HCT116 (cell line): ENCODE measurements at regions not wholly inside any gene's neighbourhood (a gene's known extent, or its start where the extent isn't known, plus 50 kb on each side); places are given as distances from the start of the nearest gene placed in this dataset.

Experiments
- ATAC-seq: fragments of 200-7000 bp; cut with Tn5 transposase; 2 replicates; pipeline ENCODE4 v1.9.1; 2020; ENCODE audit warnings: mild to moderate bottlenecking, moderate library complexity
- BruUV-seq: library from RNA; stranded (reverse); fragments of 400-500 nt; replicated peaks from 2 replicates; lab custom pipeline; 2021; lab: Mats Ljungman, UMichigan
- CTCF ChIA-PET: fragments of 300-600 bp; sonication (Branson Sonifier 250); formaldehyde crosslinking; loops from one replicate; lab custom pipeline; 2021; ENCODE audit warnings: antibody characterized with exemption; lab: Charles Lee
- POLR2A ChIA-PET: fragments of 300-600, 350-600 bp; sonication (Branson Sonifier 250); formaldehyde crosslinking; loops from one replicate; lab custom pipeline; 2021; ENCODE audit warnings: antibody characterized with exemption; lab: Charles Lee
- RAD21 ChIA-PET, 2 experiments: fragments of 300-600 bp; sonication (Branson Sonifier 250); formaldehyde crosslinking; loops; one replicate each; lab custom pipeline; 2023; ENCODE audit warnings: low total read pairs in 2 of 2; ENCODE audit not compliant: uncharacterized antibody in 2 of 2, unreplicated experiment in 2 of 2, low non-redundant PET in 1 of 2; lab: Charles Lee
- DNase-seq: peaks from one replicate; pipeline ENCODE4 v3.0.0-alpha.2; 2010; ENCODE audit warnings: low read depth, low spot score
- H2AFZ ChIP-seq: fragments of 200-600 bp; shearing (Covaris generic), sonication (generic); 2 replicates; pipeline ENCODE4 v1.6.1; 2017; ENCODE audit warnings: low read depth, mixed run types, mixed read lengths, antibody characterized with exemption, low read length; ENCODE audit not compliant: poor library complexity, severe bottlenecking
- H3K27ac ChIP-seq: 2 replicates; pipeline ENCODE4 v1.5.1; 2012; ENCODE audit warnings: low read depth, low read length
- H3K27me3 ChIP-seq: fragments of 200-600 bp; sonication (generic); 2 replicates; pipeline ENCODE4 v1.6.1; 2016; ENCODE audit warnings: mixed run types, low read length, mixed read lengths; ENCODE audit not compliant: insufficient read depth
- H3K36me3 ChIP-seq, 2 experiments: fragments of 200-500 bp in 1 of 2; fragments of 200-600 bp in 1 of 2; sonication (Bioruptor generic) in 1 of 2; sonication (generic) in 1 of 2; 2 replicates each; pipeline versions ENCODE4 v1.5.1 to v1.6.1; 2014 to 2016; ENCODE audit warnings: low read length in 2 of 2, inconsistent platforms in 1 of 2, mixed read lengths in 1 of 2, mixed run types in 1 of 2; ENCODE audit not compliant: insufficient read depth in 2 of 2, control insufficient read depth in 1 of 2
- H3K4me1 ChIP-seq, 2 experiments: fragments of 200-600 bp in 1 of 2; sonication (generic) in 1 of 2; 2 replicates each; pipeline versions ENCODE4 v1.5.1 to v1.6.1; 2012 to 2017; ENCODE audit warnings: low read length in 2 of 2, inconsistent platforms in 1 of 2, mild to moderate bottlenecking in 1 of 2, mixed read lengths in 1 of 2, mixed run types in 1 of 2, moderate library complexity in 1 of 2; ENCODE audit not compliant: insufficient read depth in 2 of 2, control insufficient read depth in 1 of 2
- H3K4me2 ChIP-seq: fragments of 200-600 bp; sonication (generic); 2 replicates; pipeline ENCODE4 v1.6.1; 2017; ENCODE audit warnings: mixed run types, low read length, mixed read lengths
- H3K4me3 ChIP-seq, 2 experiments: fragments of 200-600 bp in 1 of 2; sonication (generic) in 1 of 2; replicated peaks in 1 of 2; 2 replicates each; pipeline ENCODE4 v1.5.1; 2011 to 2016; ENCODE audit warnings: low read length in 2 of 2, control low read depth in 1 of 2, low read depth in 1 of 2, mild to moderate bottlenecking in 1 of 2, mixed read lengths in 1 of 2, mixed run types in 1 of 2
- H3K79me2 ChIP-seq: fragments of 200-600 bp; sonication (generic); 2 replicates; pipeline ENCODE4 v1.6.1; 2017; ENCODE audit warnings: mild to moderate bottlenecking, mixed run types, low read length, moderate library complexity, mixed read lengths; ENCODE audit not compliant: insufficient read depth
- H3K9ac ChIP-seq: fragments of 200-600 bp; sonication (generic); 2 replicates; pipeline ENCODE4 v1.6.1; 2016; ENCODE audit warnings: low read length, mixed read lengths
- H3K9me2 ChIP-seq: fragments of 200-600 bp; sonication (generic), shearing (Covaris generic); 2 replicates; pipeline ENCODE4 v1.6.1; 2017; ENCODE audit warnings: mixed run types, mild to moderate bottlenecking, moderate library complexity; ENCODE audit not compliant: insufficient read depth
- H3K9me3 ChIP-seq, 2 experiments: fragments of 200-500 bp in 1 of 2; fragments of 200-600 bp in 1 of 2; sonication (Bioruptor generic) in 1 of 2; sonication (generic) in 1 of 2; 2 replicates each; pipeline ENCODE4 v1.6.1; 2014 to 2017; ENCODE audit warnings: low read length in 2 of 2, mixed read lengths in 2 of 2, inconsistent platforms in 1 of 2, low read depth in 1 of 2, mild to moderate bottlenecking in 1 of 2, mixed run types in 1 of 2, moderate library complexity in 1 of 2; ENCODE audit not compliant: control insufficient read depth in 1 of 2, insufficient read depth in 1 of 2
- H4K20me1 ChIP-seq: fragments of 200-600 bp; sonication (generic), shearing (Covaris generic); 2 replicates; pipeline ENCODE4 v1.6.1; 2017; ENCODE audit warnings: mixed run types, mild to moderate bottlenecking, moderate library complexity; ENCODE audit not compliant: insufficient read depth
- CBX3 ChIP-seq: IDR thresholded peaks from 2 replicates; pipeline ENCODE4 v1.6.1; 2012; ENCODE audit warnings: low read depth
- CEBPB ChIP-seq: IDR thresholded peaks from 2 replicates; pipeline ENCODE4 v1.6.1; 2012; ENCODE audit warnings: low read depth
- CTCF ChIP-seq, 3 experiments: fragments of 200-600 bp in 1 of 3; sonication (generic) in 1 of 3; IDR thresholded peaks in 2 of 3; conservative IDR thresholded peaks in 1 of 3; 2 replicates each; pipeline ENCODE4 v1.5.1; 2012 to 2017; ENCODE audit warnings: low read depth in 2 of 3, low read length in 2 of 3, antibody characterized with exemption in 1 of 3, borderline replicate concordance in 1 of 3, control low read depth in 1 of 3, mild to moderate bottlenecking in 1 of 3, mixed read lengths in 1 of 3, mixed run types in 1 of 3, moderate library complexity in 1 of 3; ENCODE audit not compliant: insufficient read depth in 1 of 3
- ELF1 ChIP-seq: IDR thresholded peaks from 2 replicates; pipeline ENCODE4 v1.6.1; 2012; ENCODE audit warnings: low read depth, borderline replicate concordance
- FOSL1 ChIP-seq: IDR thresholded peaks from 2 replicates; pipeline ENCODE4 v1.6.1; 2012; ENCODE audit warnings: low read depth
- JUND ChIP-seq: IDR thresholded peaks from 2 replicates; pipeline ENCODE4 v1.6.1; 2012
- MAX ChIP-seq: IDR thresholded peaks from 2 replicates; pipeline ENCODE4 v1.6.1; 2012
- POLR2A ChIP-seq: IDR thresholded peaks from 2 replicates; pipeline ENCODE4 v1.7.0; 2011; ENCODE audit warnings: borderline replicate concordance; ENCODE audit not compliant: insufficient read depth, insufficient read length; ENCODE audit errors: extremely low read depth
- RAD21 ChIP-seq: IDR thresholded peaks from 2 replicates; pipeline ENCODE4 v1.6.1; 2012; ENCODE audit warnings: low read depth, mild to moderate bottlenecking
- SIN3A ChIP-seq: IDR thresholded peaks from 2 replicates; pipeline ENCODE4 v1.6.1; 2012; ENCODE audit warnings: low read depth
- SRF ChIP-seq: IDR thresholded peaks from 2 replicates; pipeline ENCODE4 v1.6.1; 2012; ENCODE audit warnings: low read depth
- TCF7L2 ChIP-seq: IDR thresholded peaks from 2 replicates; pipeline ENCODE4 v1.7.0; 2011; ENCODE audit warnings: borderline replicate concordance, inconsistent platforms; ENCODE audit not compliant: insufficient read depth, insufficient read length; ENCODE audit errors: extremely low read depth
- YY1 ChIP-seq: IDR thresholded peaks from 2 replicates; pipeline ENCODE4 v1.6.1; 2011; ENCODE audit warnings: low read length, low read depth, moderate library complexity, mild to moderate bottlenecking; ENCODE audit not compliant: insufficient replicate concordance; ENCODE audit errors: extremely low read depth
- ZFX ChIP-seq: fragments of 450-650 bp; IDR thresholded peaks from 2 replicates; pipeline ENCODE4 v1.6.1; 2017
- ZNF274 ChIP-seq: fragments of 200-500 bp; sonication (Bioruptor generic); IDR thresholded peaks from 2 replicates; pipeline ENCODE4 v1.6.1; 2014; ENCODE audit warnings: mild to moderate bottlenecking, low read depth, low read length, inconsistent platforms
- intact Hi-C: fragments of 100-400 bp; cut with micrococcal nuclease; formaldehyde crosslinking; loops from 2 replicates; pipeline ENCODE4 v1.10.0; 2022

- H3K4me2 ChIP-seq, result no peak overlapping the region
- H4K20me1 ChIP-seq, result no peaks in the 10 kb centered on the region
- intact Hi-C loops, result no loop called here
- no peaks in the 10 kb centered on the region for H3K79me2 ChIP-seq
- H3K4me1 ChIP-seq, result no peaks in the 10 kb centered on the region
- DNase-seq (no peak), ATAC-seq (no peak)
- H3K9ac ChIP-seq, result no peak overlapping the region
- no peak overlapping the region for H3K4me3 ChIP-seq
- ChIA-PET POLR2A (no interaction called here), RAD21 (no interaction called here), CTCF (no interaction called here)
- H3K9me2 ChIP-seq, result no peaks in the 10 kb centered on the region
- TF ChIP-seq YY1 (no peak), SRF (no peak), CTCF (IDR thresholded peaks at IDR 0.05 in 2 of 3, conservative IDR thresholded peaks at IDR 0.05 in 1 of 3; ENCODE audit: borderline replicate concordance in 1 of 3, insufficient read depth in 1 of 3, low read depth in 2 of 3, low read length in 2 of 3) (no peak), RAD21 (no peak), CEBPB (no peak), CBX3 (no peak), ZNF274 (no peak), JUND (no peak), ELF1 (no peak), MAX (no peak), ZFX (no peak), FOSL1 (no peak), POLR2A (no peak), SIN3A (no peak), TCF7L2 (no peak)
- H3K27ac ChIP-seq, result no peak overlapping the region
- no peak overlapping the region for H2AFZ ChIP-seq
- H3K36me3 ChIP-seq, result no peaks in the 10 kb centered on the region
- H3K9me3 ChIP-seq, result no peaks in the 10 kb centered on the region
- H3K27me3 ChIP-seq, result peaks cover 4% of the 10 kb centered on the region; the same call in 1 of the 2 replicates
- BruUV-seq, result no TSS peak
Measured at GRCh38 chr2:16205631-16206030, 265.3 kb downstream of the MYCN start.
